Liver (tissue), 8 donors: ENCODE measurements at regions not wholly inside any gene's neighbourhood (a gene's known extent, or its start where the extent isn't known, plus 50 kb on each side); places are given as distances from the start of the nearest gene placed in this dataset.

Experiments
- DNase-seq: peaks from one replicate; pipeline ENCODE4 v3.0.0-alpha.2; 2017; ENCODE audit warnings: low spot score
- H3K27ac ChIP-seq, 2 donors: one replicate each; pipeline ENCODE4 v1.7.0; 2013; ENCODE audit warnings: inconsistent platforms in 2 of 2, low read length in 2 of 2, control low read depth in 1 of 2, low read depth in 1 of 2, mild to moderate bottlenecking in 1 of 2
- H3K27me3 ChIP-seq, 4 donors: one replicate each; pipeline versions ENCODE4 v1.6.1 to v1.7.0; 2013; ENCODE audit warnings: low read length in 3 of 4, inconsistent platforms in 1 of 4, mild to moderate bottlenecking in 1 of 4, moderate library complexity in 1 of 4; ENCODE audit not compliant: control insufficient read depth in 4 of 4, insufficient read depth in 4 of 4
- H3K36me3 ChIP-seq, 4 donors: one replicate each; pipeline versions ENCODE4 v1.6.1 to v1.7.0; 2013; ENCODE audit warnings: low read length in 3 of 4, mild to moderate bottlenecking in 3 of 4, low read depth in 1 of 4, moderate library complexity in 1 of 4; ENCODE audit not compliant: control insufficient read depth in 4 of 4, insufficient read depth in 3 of 4
- H3K4me1 ChIP-seq, 4 donors: one replicate each; pipeline versions ENCODE4 v1.6.1 to v1.7.0; 2013; ENCODE audit warnings: low read length in 3 of 4, mild to moderate bottlenecking in 3 of 4, moderate library complexity in 1 of 4; ENCODE audit not compliant: control insufficient read depth in 4 of 4, insufficient read depth in 4 of 4
- H3K4me3 ChIP-seq, 3 donors: one replicate each; pipeline versions ENCODE4 v1.6.1 to v1.7.0; 2013; ENCODE audit warnings: low read length in 3 of 3, control low read depth in 1 of 3, low read depth in 1 of 3, mild to moderate bottlenecking in 1 of 3
- H3K9ac ChIP-seq, 2 donors: one replicate each; pipeline ENCODE4 v1.7.0; 2013; ENCODE audit warnings: low read length in 2 of 2, mild to moderate bottlenecking in 2 of 2, moderate library complexity in 2 of 2, control low read depth in 1 of 2, low read depth in 1 of 2
- H3K9me3 ChIP-seq, 4 donors: one replicate each; pipeline versions ENCODE4 v1.6.1 to v1.7.0; 2013; ENCODE audit warnings: low read length in 3 of 4; ENCODE audit not compliant: control insufficient read depth in 4 of 4
- EGR1 ChIP-seq, 2 donors: IDR thresholded peaks; 2 replicates each; pipeline ENCODE4 v1.6.1; 2016 to 2018; ENCODE audit warnings: antibody characterized with exemption in 2 of 2, low read depth in 2 of 2
- FOXA1 ChIP-seq: IDR thresholded peaks from 2 replicates; pipeline ENCODE4 v1.6.1; 2016; ENCODE audit warnings: antibody characterized with exemption
- FOXA2 ChIP-seq: IDR thresholded peaks from 2 replicates; pipeline ENCODE4 v1.6.1; 2016; ENCODE audit warnings: antibody characterized with exemption
- GABPA ChIP-seq, 2 donors: IDR thresholded peaks in 1 of 2; conservative IDR thresholded peaks in 1 of 2; 2 replicates each; pipeline ENCODE4 v1.6.1; 2016; ENCODE audit warnings: antibody characterized with exemption in 2 of 2, mild to moderate bottlenecking in 1 of 2, moderate library complexity in 1 of 2
- HNF4A ChIP-seq, 2 donors: conservative IDR thresholded peaks; 2 replicates each; pipeline ENCODE4 v1.6.1; 2016; ENCODE audit warnings: antibody characterized with exemption in 2 of 2, mild to moderate bottlenecking in 2 of 2
- HNF4G ChIP-seq: IDR thresholded peaks from 2 replicates; pipeline ENCODE4 v1.6.1; 2016; ENCODE audit warnings: antibody characterized with exemption
- JUND ChIP-seq, 2 donors: IDR thresholded peaks; 2 replicates each; pipeline ENCODE4 v1.6.1; 2016; ENCODE audit warnings: antibody characterized with exemption in 2 of 2
- NR2F2 ChIP-seq: IDR thresholded peaks from 2 replicates; pipeline ENCODE4 v1.6.1; 2016; ENCODE audit warnings: antibody characterized with exemption
- RAD21 ChIP-seq, 2 donors: IDR thresholded peaks; 2 replicates each; pipeline ENCODE4 v1.6.1; 2016; ENCODE audit warnings: antibody characterized with exemption in 2 of 2, mild to moderate bottlenecking in 2 of 2
- RXRA ChIP-seq, 2 donors: IDR thresholded peaks; 2 replicates each; pipeline ENCODE4 v1.6.1; 2017 to 2018; ENCODE audit warnings: antibody characterized with exemption in 2 of 2, mild to moderate bottlenecking in 1 of 2
- TAF1 ChIP-seq: conservative IDR thresholded peaks from 2 replicates; pipeline ENCODE4 v1.6.1; 2016; ENCODE audit warnings: antibody characterized with exemption, mild to moderate bottlenecking
- YY1 ChIP-seq: IDR thresholded peaks from 2 replicates; pipeline ENCODE4 v1.6.1; 2016; ENCODE audit warnings: antibody characterized with exemption, mild to moderate bottlenecking
- WGBS: extraction: QIAGEN DNeasy Blood & Tissue Kit; methylation state at CpG from one replicate; pipeline ENCODE4 v1.1.7; 2013; 5-methylcytosine and 5-hydroxymethylcytosine counted together
- TF ChIP-seq, protein P1 (sequence below): IDR thresholded peaks from 2 replicates; pipeline ENCODE4 v1.6.1; 2016; ENCODE audit warnings: antibody characterized with exemption, mild to moderate bottlenecking
- TF ChIP-seq, protein P2 (sequence below): IDR thresholded peaks from 2 replicates; pipeline ENCODE4 v1.6.1; 2016; ENCODE audit warnings: antibody characterized with exemption
- TF ChIP-seq, protein P3 (sequence below): fragments of 150-350 bp; IDR thresholded peaks from 2 replicates; pipeline ENCODE4 v1.5.1; 2017; ENCODE audit warnings: improper control_type of control experiment, low read depth, low read length; ENCODE audit not compliant: missing input control
- TF ChIP-seq, protein P4 (sequence below): IDR thresholded peaks from 2 replicates; pipeline ENCODE4 v1.6.1; 2016; ENCODE audit warnings: antibody characterized with exemption
- donor health status: healthy.
- donor health status: healthy.
- donor health status: healthy.
- donor health status: healthy.
- donor health status: healthy.

DNA sequence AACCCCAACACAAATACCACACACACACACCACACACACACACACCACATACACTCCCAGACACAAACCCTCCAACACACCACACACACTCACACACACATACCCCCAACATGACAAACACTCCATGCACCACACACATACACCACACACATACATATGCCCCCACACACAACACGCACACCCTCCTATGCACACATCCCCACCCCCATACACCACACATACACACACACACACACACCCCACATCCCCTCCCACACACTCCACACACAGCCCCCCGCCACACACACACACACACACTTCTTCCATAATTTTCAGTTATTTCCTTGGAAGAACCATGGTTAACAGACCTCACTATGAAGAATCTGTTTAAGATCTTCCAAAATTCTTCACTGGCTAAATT lies 173.5 kb upstream of the KCNIP4 start (continued):
- TF ChIP-seq, protein P1, sequence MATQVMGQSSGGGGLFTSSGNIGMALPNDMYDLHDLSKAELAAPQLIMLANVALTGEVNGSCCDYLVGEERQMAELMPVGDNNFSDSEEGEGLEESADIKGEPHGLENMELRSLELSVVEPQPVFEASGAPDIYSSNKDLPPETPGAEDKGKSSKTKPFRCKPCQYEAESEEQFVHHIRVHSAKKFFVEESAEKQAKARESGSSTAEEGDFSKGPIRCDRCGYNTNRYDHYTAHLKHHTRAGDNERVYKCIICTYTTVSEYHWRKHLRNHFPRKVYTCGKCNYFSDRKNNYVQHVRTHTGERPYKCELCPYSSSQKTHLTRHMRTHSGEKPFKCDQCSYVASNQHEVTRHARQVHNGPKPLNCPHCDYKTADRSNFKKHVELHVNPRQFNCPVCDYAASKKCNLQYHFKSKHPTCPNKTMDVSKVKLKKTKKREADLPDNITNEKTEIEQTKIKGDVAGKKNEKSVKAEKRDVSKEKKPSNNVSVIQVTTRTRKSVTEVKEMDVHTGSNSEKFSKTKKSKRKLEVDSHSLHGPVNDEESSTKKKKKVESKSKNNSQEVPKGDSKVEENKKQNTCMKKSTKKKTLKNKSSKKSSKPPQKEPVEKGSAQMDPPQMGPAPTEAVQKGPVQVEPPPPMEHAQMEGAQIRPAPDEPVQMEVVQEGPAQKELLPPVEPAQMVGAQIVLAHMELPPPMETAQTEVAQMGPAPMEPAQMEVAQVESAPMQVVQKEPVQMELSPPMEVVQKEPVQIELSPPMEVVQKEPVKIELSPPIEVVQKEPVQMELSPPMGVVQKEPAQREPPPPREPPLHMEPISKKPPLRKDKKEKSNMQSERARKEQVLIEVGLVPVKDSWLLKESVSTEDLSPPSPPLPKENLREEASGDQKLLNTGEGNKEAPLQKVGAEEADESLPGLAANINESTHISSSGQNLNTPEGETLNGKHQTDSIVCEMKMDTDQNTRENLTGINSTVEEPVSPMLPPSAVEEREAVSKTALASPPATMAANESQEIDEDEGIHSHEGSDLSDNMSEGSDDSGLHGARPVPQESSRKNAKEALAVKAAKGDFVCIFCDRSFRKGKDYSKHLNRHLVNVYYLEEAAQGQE: no peak

DNA sequence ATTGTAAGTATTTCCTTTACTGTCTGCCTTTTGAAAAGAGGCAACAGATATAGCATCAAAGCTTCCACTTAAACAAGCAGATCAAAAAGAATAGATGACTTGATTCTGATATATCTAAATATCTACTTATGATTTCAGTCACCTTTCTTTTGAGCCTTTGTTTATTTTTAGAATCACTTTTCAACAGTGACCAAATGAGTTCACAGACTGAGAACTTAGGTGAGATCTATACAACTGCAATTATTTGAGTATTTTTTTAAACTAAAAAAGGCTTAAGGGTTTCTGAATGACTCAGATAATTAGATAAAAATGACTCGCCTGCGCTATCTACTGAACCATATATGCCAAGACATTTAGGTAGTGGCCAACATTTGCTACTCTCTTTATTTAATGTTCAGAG lies 166.7 kb upstream of the KCNIP4 start:
- Histone ChIP-seq H3K36me3 (no peaks in the 10 kb centered on the region), H3K9ac (no peak overlapping the region), H3K4me3 (no peak overlapping the region), H3K9me3 (no peaks in the 10 kb centered on the region), H3K27ac (no peak overlapping the region), H3K4me1 (no peaks in the 10 kb centered on the region), H3K27me3 (no peaks in the 10 kb centered on the region)
- TF ChIP-seq TAF1 (no peak), FOXA2 (no peak), YY1 (no peak), FOXA1 (no peak), NR2F2 (no peak), GABPA (IDR thresholded peaks at IDR 0.05 in 1 of 2, conservative IDR thresholded peaks at IDR 0.05 in 1 of 2) (no peak), EGR1 (IDR thresholded peaks at IDR 0.05; ENCODE audit: low read depth in 2 of 2) (no peak), HNF4A (conservative IDR thresholded peaks at IDR 0.05) (no peak)
- TF ChIP-seq, protein P2, sequence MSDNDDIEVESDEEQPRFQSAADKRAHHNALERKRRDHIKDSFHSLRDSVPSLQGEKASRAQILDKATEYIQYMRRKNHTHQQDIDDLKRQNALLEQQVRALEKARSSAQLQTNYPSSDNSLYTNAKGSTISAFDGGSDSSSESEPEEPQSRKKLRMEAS: no peak
- TF ChIP-seq, protein P1: no peak
- no peak for DNase-seq
- 86% methylated on average over 2 of the region's 2 CpGs for WGBS

DNA sequence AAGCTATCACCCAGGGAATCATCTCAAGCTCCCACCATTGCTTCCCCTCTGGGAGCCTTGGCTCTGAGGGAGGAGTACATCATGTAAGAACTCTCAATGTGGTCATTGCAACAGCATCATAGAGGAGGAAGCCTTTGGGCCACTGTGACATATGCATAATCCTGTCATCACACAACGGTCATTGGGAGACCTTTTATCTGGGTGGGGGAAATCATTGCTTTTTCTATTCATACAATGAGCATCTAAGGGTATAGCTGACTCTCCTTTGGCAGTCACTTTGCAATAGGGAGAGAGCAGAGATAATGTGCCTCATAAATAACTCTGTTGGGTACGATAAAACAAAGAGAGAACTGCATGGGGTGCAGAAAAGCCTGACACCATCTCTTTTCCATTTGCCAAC lies 155.2 kb upstream of the KCNIP4 start:
- DNase-seq: no peak
- Histone ChIP-seq H3K4me3 (no peak overlapping the region), H3K27ac (no peak overlapping the region), H3K27me3 (no peaks in the 10 kb centered on the region), H3K36me3 (no peaks in the 10 kb centered on the region), H3K9ac (no peak overlapping the region), H3K4me1 (no peaks in the 10 kb centered on the region), H3K9me3 (no peaks in the 10 kb centered on the region)
- TF ChIP-seq, protein P3, sequence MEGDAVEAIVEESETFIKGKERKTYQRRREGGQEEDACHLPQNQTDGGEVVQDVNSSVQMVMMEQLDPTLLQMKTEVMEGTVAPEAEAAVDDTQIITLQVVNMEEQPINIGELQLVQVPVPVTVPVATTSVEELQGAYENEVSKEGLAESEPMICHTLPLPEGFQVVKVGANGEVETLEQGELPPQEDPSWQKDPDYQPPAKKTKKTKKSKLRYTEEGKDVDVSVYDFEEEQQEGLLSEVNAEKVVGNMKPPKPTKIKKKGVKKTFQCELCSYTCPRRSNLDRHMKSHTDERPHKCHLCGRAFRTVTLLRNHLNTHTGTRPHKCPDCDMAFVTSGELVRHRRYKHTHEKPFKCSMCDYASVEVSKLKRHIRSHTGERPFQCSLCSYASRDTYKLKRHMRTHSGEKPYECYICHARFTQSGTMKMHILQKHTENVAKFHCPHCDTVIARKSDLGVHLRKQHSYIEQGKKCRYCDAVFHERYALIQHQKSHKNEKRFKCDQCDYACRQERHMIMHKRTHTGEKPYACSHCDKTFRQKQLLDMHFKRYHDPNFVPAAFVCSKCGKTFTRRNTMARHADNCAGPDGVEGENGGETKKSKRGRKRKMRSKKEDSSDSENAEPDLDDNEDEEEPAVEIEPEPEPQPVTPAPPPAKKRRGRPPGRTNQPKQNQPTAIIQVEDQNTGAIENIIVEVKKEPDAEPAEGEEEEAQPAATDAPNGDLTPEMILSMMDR: no peak
- no peak for TF ChIP-seq GABPA (IDR thresholded peaks at IDR 0.05 in 1 of 2, conservative IDR thresholded peaks at IDR 0.05 in 1 of 2)
- TF ChIP-seq EGR1 (IDR thresholded peaks at IDR 0.05; ENCODE audit: low read depth in 2 of 2): no peak
- no peak for TF ChIP-seq HNF4A (conservative IDR thresholded peaks at IDR 0.05)
- no peak for TF ChIP-seq YY1
- no peak for TF ChIP-seq RXRA (IDR thresholded peaks at IDR 0.05)
- TF ChIP-seq FOXA2: no peak
- TF ChIP-seq, protein P4, sequence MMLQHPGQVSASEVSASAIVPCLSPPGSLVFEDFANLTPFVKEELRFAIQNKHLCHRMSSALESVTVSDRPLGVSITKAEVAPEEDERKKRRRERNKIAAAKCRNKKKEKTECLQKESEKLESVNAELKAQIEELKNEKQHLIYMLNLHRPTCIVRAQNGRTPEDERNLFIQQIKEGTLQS: no peak
- TF ChIP-seq RAD21 (IDR thresholded peaks at IDR 0.05): no peak
- no peak for TF ChIP-seq HNF4G
- no peak for TF ChIP-seq JUND (IDR thresholded peaks at IDR 0.05)
- WGBS: 54% methylated on average over 2 of the region's 2 CpGs
